IMR-90 (cell line): ENCODE measurements at regions not wholly inside any gene's neighbourhood (a gene's known extent, or its start where the extent isn't known, plus 50 kb on each side); places are given as distances from the start of the nearest gene placed in this dataset. TPM values are rescaled to one million over a fixed set of nuclear protein-coding genes. Genes with fewer than 3 reads are reported as not detected.

Experiments
- microRNA-seq, 2 experiments: library from miRNA; stranded (forward) in 1 of 2; unstranded in 1 of 2; fragments of 10-50 nt in 1 of 2; fragments of <30 nt in 1 of 2; gene quantifications in 1 of 2; microRNA quantifications in 1 of 2; one replicate each; pipeline versions ENCODE3 to v1.1.0; 2013 to 2020; ENCODE audit not compliant: insufficient read depth in 1 of 2, insufficient read length in 1 of 2, unreplicated experiment in 1 of 2
- small RNA-seq, 5 experiments: library from RNA; depleted of rRNA; stranded (forward); fragments of <200 nt; gene quantifications; one replicate each; pipeline ENCODE3, GENCODE V24; 2012

Small RNAs in the stretch of these regions (microRNA-seq; reads per million reads assigned to microRNA genes)
- not detected for gene ALDH7A1P4 (ENCODE audit: insufficient read depth, insufficient read length)

Small RNAs in the stretch of these regions (small RNA-seq; reads per million reads assigned to genes)
- 0 reads per million in 5 experiments for gene ALDH7A1P4
